ENCODE measurements at regions not wholly inside any gene's neighbourhood (a gene's known extent, or its start where the extent isn't known, plus 50 kb on each side); places are given as distances from the start of the nearest gene placed in this dataset.
"Not testable (repeated sequence)": the region's sequence is repeated elsewhere in the genome, so short reads cannot be mapped to it uniquely, and the experiment has no call there.

- not testable (repeated sequence) for DNase-seq
These were observed 61.3 kb downstream of the SYF2 start for GRCh38 chr1:25171013-25171412.

GRCh38 chr1:25170439-25170838, 61.9 kb downstream of the SYF2 start:
- no peak for DNase-seq

GRCh38 chr1:25169610-25170009, 62.7 kb downstream of the SYF2 start:
- DNase-seq: no peak

GRCh38 chr1:25169168-25169567, 63.1 kb downstream of the SYF2 start:
- no peak for DNase-seq

- no peak for DNase-seq
These were observed 63.9 kb downstream of the SYF2 start for GRCh38 chr1:25168193-25169071.

- no peak for DNase-seq
These were observed 64.8 kb downstream of the SYF2 start for GRCh38 chr1:25167269-25168192.

GRCh38 chr1:25166847-25167246, 65.5 kb downstream of the SYF2 start:
- no peak for DNase-seq

GRCh38 chr1:25163986-25164385, 68.3 kb downstream of the SYF2 start:
- no peak for DNase-seq

- no peak for DNase-seq
These were observed 70.3 kb downstream of the SYF2 start for GRCh38 chr1:25161981-25162380.

- DNase-seq: no peak
These were observed 74.5 kb downstream of the SYF2 start for GRCh38 chr1:25157846-25158245.

- DNase-seq: no peak
These were observed 81.3 kb downstream of the SYF2 start for GRCh38 chr1:25150985-25151495.

GRCh38 chr1:25148673-25149300, 83.5 kb downstream of the SYF2 start:
- peak; percentile 33 for DNase-seq

- DNase-seq: no peak
These were observed 85.8 kb downstream of the SYF2 start for GRCh38 chr1:25146451-25146855.

GRCh38 chr1:25145775-25146393, 86.4 kb downstream of the SYF2 start:
- DNase-seq: no peak

- DNase-seq: no peak
These were observed 92.1 kb downstream of the SYF2 start for GRCh38 chr1:25140073-25140797.

- no peak for DNase-seq
These were observed 94.5 kb downstream of the SYF2 start for GRCh38 chr1:25137521-25138395.

GRCh38 chr1:25137106-25137505, 95.2 kb downstream of the SYF2 start:
- no peak for DNase-seq

GRCh38 chr1:25135909-25136308, 96.4 kb downstream of the SYF2 start:
- DNase-seq: no peak

GRCh38 chr1:25134801-25135461, 97.4 kb downstream of the SYF2 start:
- no peak for DNase-seq

GRCh38 chr1:25134307-25134706, 98.0 kb downstream of the SYF2 start:
- DNase-seq: no peak
